Glomerular visceral epithelial cell (primary cell): ENCODE measurements at regions not wholly inside any gene's neighbourhood (a gene's known extent, or its start where the extent isn't known, plus 50 kb on each side); places are given as distances from the start of the nearest gene placed in this dataset.

Source experiments
- DNase-seq: peaks from one replicate; pipeline ENCODE4 v3.0.0-alpha.2; 2016; ENCODE audit errors: extremely low spot score

DNA sequence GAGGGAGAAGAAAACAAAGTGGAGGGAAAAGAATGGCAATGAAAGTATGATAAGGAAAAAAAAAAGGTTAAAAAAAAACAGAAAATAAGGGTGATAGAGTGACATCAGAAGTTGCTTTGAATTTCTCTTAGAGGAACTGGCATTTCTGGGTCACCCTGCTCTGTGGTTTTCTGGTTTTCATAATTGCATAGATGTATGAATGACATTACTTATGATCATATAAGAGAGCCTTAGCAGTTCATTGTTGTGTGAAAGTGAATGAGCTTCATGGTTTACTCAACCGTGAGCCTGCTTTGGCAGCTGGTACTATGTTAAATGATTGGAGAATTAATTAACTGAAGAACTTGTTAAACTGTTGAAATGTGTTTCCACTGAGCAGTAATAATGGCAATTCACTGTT, 336.4 kb upstream of the FBXO33 start:
- DNase-seq = no peak

DNA sequence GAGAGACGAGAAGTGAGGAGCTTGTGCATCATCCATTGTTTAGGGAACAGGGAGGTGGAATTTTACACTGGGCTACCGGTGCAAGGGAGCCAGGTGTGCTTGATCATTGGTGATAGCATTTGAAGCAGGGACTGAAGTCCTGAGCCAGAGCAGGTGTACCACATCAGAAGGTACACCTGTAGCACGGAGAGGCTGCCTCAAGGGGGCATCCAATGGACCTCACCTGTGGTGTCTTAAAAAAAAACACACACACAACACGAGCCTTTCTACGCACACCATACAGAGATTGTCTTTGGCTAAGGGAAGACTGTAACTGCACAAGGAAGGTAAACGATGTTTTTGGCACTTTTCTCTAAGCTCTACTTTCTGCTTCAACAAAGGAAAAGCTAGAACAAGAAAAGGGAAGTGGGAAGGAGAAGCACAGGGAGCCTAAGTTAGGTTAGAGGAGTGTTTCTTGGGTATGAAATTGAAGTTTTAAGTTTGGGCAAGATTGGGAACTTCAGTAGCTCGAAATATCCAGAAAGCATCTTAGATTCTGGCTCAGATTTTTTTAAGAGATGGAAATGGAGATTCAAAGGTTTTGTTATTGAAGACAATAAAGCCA, 334.3 kb upstream of the FBXO33 start:
- DNase-seq = no peak

DNA sequence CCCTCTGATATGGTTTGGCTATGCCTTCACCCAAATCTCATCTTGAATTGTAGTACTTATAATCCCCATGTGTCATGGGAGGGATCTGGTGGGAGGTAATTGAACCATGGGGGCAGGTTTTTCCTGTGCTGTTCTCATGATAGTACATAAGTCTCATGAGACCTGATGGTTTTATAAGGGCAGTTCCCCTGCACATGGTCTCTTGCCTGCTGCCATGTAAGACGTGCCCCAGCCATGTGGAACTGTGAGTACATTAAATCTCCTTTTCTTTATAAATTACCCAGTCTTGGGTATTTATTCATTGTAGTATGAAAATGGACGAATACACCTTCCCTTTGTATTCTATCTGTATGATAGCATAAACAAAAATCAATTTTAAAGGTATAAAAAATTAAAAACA, 333.4 kb upstream of the FBXO33 start:
- DNase-seq = no peak

DNA sequence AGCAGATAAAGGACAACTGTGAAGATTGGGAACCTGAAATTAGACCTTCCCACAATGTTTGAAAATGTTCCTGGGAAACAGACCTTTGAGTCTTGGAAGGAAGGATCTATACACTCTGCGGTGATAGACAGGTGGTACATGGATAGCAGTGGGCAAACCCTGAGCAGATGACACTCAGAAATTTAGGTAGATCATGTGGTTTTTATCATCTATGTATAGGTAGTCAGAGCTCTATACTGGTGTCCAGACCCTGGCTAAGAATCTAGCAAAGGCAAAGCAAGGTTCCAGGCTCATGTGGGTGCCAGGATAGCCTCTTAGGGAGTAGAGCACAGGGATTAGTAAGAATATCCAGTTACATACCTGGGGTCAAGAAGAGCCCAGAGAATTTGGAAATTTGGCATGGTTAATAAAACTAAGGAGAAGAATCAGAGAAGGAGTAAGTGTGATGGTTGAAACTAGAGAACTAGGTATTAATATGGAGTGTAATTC, 331.2 kb upstream of the FBXO33 start:
- no peak for DNase-seq

DNA sequence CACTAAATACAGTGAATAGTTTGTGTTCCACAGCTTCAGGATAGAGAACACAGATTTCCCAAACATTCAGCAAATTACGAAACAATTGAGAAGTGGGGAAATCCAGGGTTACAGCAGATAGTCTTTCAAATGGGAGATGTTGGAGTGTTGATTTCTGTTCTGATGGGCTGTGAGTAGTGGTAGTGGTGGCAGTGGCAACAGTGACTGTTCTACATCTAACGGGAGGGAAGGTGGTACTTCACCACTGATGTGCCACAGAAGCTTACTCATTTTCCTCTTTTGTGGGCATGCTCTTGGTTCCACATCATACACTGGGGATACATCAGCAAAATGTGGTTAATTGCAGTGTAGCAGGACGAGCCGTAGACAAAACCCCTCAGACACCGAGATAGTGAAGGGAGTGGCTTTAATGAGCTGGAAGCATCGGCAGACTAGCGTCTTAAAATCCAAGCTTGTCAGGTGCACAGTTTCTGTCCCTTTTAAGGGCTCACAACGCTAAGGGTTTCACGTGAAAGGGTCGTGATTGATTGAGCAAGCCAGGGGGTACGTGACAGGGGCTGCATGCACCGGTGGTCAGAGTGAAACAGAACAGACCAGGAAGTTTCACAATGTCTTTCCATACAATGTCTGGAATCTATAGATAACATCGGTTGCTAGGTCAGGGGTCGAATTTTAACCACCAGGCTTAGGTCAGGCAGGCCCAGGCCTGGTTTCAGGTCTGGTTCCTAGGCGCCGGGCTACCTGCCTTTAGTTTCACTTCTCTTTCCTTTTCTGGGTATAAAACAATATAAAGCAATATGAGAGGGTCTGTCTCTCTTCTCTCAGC, 330.6 kb upstream of the FBXO33 start:
- DNase-seq = no peak

DNA sequence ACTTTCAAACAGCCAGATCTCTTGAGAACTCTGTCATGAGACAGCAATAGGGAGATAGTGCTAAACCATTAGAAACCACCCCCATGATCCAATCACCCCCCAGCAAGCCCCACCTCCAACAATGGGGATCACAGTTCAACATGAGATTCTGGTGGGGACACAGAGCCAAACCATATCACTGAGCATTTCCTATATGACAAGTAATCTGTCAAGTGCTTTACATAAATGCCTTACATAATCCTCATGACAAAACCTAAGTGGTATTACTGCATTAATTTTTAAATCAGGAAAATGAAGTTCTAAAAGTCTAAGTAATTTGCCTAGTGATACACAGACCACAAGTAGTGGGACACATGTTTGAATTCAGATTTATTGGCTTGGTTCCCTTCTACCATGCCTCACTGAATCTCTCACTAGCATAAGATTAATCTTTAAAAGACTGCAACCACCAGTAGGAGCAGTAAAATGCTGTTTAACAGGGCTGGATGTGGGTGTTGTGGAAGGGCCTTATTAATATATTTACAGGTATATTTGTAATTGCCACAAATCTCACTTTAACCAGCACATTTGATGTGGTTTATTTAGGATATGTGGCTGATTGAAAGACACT, 323.1 kb upstream of the FBXO33 start:
- peak; percentile 56 for DNase-seq

DNA sequence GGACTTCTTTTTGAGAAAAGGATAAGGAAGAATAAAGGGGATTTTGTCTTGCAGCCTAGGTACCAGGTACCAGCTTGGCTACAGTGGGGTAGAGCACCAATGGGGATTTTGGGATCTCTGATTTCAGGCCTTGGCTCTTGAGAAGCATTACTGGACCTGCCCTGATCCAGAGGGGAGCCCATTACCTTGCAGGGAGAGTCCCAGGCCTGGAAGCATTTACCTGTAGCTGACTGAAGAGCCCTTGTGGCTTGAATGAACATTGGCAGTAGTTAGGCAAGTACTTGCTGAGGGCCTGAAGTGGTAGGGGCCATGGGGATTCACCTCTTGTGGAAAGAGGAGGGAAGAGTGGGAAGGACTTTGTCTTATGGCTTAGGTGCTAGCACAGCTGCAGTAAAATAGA, 308.2 kb upstream of the FBXO33 start:
- DNase-seq = no peak

DNA sequence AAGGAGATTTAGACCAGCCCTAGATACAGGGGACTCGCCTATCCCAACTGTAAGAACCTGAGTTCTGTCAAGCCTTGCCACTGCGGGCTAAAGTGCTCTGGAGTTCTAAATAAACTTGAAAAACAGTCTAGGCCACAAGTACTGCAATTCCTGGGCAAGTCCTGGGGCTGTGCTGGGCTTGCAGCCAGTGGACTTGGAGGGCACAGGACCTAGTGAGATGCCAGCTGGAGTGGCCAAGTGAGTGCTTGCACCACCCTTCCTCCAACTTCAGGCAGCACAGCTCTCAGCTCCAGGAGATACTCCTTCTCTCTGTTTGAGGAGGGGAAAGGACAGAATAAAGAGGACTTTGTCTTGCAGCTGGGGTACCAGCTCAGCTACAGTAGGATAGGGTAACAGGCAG, 307.6 kb upstream of the FBXO33 start:
- DNase-seq = no peak

DNA sequence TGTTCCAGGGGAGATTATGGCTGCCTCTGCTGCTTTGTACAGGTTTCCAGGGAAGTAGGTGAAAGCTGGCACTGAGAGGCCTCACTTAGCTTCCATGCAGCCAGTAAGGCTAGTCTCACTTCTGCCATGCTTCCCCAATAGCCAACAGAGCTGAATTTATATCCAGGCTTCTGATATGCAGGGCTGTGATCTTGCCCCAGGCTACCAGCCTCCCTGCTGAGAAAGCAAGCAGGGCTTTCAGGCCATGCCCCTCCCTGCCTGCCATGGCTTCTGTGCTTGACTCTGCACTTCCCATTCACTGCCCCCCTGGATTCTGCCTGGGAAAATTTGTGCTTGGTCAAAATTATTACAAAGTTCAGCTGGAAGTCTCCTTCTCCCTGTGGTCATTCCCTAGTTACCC, 302.1 kb upstream of the FBXO33 start:
- no peak for DNase-seq

DNA sequence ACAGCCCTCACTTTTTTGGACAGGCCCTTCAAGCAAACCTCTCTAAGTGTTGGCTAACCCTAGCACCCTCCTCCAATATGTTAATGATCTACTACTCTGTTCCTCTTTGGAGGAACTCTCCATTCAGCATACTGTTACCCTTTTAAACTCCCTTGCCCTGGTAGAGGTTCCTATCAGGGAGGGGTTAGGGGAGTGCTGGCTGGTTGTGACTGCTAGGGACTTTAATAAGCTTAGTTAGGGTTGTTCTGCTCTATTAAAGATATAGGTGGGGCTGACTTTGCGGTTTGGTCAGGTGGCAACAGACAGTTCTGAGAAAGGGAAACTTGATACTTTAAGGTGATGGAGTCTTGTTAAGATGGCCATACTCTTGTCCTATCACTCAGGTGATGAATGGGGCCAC, 301.5 kb upstream of the FBXO33 start:
- no peak for DNase-seq

DNA sequence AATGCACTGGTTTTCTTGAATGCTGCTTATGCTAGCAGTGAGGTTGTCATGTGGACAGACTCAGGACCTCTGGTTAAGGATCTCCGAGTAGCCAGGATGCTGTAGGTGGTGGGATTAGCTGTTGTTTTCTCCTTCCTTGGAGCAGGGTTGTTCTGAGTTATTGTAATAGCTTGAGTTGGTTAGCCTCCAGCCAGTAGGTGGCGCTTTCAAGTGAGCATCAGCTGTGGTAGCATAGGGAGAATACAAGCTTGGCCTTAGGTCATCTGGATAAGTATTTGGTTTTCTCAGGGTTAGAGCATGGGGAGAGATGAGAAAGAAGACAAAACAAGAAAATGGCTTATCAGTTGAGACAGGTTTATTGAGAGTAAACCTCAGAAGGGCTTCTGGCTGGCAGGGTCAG, 299.7 kb upstream of the FBXO33 start:
- no peak for DNase-seq

DNA sequence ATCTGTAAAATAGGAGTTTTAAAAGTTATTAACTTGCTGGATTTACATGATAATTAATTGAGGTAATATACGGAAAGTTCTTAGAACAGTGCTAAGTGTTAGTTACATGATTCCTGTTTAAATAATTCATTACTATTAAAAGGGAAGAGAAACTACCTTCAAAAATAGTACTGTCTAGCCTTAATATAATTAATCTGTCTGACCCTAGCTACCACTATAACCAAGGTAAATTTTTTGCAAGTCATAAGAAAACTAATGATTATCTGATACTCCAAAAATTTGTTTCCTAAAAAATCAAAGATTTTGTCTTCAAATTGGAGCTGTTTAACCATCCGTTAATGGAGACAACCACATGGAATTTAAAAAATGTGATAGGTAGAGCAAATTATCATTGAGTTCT, 294.3 kb upstream of the FBXO33 start:
- DNase-seq = no peak

DNA sequence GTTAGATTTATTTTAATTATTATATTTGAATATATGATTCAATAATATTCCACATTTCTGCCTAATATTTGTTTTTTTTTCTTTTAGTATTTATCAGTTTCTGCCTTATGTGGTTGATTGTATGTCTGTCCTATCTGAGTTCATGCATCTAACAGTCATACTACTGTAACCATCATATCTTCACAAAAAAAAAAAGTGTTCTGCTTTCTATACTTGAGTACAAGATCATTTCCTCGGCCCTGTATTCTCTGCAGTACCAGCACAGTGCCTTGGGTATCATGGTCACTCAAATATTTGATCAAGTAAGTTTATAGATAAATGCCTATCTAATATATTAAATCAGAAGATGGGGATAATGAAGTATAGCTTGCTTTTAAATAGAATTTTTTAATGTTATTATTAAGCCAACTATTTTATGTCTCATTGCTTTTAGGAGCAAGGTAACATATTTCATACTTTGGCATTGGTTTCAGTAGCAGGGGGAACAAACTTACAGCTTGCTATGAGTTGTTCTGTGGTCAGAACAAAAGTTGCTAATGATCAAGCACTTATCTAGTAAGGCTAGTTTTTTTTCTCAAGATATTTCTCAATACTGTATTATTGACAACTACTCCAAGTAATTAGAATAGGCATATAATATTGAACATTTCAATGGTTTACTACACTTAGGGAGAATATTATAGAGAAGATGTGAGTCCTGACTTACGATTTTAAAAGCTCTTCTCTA, 290.5 kb upstream of the FBXO33 start:
- DNase-seq = no peak

DNA sequence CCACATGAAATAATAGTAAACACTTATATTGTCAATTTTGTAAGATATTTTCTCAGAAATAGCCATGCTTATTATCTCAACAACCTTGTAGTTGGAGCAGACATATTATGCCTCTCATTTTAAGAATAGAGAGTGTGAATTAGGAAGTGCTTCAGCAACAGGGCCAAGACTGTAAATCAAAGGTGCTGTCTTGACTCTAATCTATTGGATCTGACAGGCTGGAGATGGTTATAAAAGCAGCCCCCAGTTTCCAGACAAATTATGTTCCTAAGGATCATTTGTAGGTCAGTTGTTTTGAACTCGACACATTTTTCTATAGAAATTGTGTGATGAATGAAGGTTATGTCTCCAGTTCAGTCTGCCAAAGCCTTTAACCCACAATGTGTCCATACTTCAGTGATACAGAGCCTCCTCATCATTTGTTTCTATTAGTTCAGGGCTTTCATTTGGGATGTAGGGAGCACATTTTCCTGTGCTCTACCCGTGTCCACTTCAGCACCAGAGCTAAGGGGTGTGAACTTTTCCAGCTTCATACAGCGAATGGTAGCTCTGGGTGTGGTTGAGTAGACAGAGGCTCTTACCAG, 284.8 kb upstream of the FBXO33 start:
- DNase-seq = no peak

DNA sequence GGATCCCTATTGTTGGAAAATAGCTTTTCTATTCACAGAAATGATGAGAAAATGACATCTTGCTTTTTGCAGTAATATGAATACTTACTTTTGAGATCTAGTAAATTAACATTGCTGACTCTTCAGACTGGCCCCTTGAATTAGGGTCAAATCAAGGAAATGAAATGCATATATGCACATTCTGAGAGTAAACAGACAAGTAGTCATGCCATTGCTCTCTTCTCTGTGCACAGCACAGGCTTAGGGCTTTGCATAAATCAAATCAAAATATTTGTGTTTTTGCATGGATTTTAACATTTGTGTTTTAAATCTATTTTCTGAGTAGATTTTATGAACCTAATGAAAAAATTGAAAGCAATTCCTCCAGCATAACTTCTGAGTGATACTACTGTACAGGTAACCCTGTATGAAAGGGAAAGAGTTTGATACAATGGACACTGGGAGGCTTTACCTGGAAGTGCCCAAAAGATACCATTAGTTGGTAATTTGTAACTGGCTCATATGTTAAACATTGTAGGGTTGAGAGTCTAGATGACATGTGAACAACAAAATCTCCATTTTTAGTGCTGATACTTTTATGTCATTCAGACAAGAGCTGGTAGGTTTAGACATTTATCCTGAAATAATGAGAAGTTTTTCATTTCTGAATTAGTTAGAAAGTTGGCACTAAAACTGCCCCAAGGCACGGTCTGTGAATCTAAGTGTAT, 280.2 kb upstream of the FBXO33 start:
- no peak for DNase-seq

DNA sequence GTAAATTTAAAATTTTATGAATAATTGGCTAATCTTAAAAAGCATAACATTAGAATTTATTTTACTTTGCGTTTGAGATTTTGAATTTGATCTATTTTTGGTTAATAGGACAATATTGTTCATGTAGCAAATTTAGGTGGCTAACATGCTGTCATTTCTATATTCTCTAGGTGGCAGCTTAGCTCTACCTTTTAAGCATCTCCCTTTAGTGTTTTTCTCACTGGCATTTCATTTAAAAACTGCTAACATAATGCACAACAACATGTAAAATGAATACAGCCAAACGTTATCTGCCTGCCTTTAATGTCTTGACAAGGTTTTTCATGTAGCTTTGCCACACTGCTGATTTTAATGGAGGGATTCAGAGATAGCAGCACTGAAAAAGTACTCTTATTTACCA, 272.4 kb upstream of the FBXO33 start:
- no peak for DNase-seq

DNA sequence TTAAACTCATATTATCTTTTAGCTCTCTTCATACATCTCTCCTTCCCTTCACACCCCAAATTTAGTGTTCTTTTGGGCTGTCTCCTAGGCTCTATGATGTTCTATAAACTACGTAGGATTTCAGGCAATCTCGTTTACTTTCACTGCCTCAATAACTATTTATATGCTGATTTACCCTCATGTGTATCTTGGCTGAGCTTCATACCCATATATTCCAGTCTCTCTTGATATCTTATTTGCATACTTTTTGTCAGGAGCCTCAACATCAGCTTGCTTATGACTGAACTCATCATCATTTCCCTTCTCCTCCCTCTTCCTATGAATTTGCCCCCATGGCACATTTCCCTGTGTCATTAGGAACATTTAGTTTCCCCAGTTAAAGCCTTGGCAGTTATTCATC, 262.1 kb upstream of the FBXO33 start:
- DNase-seq = no peak

DNA sequence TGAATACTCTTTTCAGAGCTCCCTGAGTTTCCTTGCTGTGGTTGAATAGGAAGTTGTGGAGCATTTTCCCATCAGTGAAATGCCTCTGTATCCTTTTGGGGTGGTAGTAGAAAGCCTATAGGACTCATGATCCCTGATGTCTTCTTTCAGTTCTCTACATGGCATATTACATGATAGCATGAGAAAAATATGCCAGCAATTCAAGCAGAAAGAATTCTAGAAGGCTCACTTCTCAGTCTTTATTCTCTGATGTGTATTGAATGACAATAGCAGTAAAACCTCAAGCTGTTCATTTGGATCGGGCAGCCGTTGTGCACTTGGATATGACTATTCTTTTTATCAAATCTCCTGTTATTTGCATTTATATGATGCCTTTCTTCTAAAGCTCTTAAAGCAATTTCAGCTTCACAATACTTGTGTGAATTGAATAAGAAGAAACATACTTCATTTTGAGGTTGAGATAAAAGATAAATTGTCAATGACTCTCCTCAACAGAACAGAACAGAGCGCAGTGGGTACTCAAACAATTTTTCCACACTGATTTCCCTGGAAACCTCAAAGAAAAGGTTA, 251.5 kb upstream of the FBXO33 start:
- DNase-seq = no peak

DNA sequence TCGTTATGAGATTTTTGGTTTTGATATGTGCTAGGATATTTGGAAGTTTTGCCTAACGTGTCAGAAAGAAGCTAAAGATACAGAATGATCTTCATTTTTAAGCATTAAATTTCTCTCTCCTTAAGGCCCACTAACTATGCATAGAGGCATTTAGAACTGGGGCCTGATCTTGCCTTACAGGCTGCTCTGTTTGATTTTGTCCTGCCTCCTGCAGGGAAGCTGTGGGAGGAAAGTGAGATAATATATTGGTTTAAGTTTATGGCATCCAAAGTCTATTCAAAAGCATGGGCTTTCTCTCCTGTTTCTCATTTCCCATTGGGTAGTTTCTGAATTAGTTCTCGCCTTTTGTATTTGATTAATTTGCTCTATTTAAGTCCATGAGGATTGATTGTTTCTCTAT, 250.3 kb upstream of the FBXO33 start:
- no peak for DNase-seq

DNA sequence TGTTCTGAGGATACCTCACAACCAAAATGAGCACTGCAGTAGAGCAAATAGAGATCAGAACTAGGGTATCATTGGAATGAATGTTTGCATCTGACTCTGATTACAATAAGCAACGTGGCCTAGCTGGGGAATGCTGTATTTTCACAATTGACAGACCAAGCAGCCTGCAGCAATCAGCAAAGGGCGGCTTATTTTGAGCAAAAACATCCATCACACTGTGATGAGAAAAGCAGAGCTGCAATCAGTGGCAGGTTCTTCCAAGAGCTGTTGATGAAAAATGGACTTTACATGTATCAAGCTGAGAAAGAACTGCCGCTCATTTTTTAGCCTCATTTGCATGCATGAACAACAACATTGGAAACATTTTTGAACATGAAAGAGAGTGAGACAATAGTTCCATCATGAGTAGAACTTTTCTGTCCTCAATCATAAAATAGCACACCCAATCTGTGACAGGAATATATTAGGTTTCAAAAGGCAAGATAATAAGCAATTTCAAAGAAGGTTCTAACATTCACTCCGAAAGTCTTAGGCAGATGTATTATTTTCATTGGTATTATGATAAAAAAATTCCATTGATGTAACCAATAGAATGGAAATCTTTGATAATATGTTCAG, 249.7 kb upstream of the FBXO33 start:
- DNase-seq = no peak

DNA sequence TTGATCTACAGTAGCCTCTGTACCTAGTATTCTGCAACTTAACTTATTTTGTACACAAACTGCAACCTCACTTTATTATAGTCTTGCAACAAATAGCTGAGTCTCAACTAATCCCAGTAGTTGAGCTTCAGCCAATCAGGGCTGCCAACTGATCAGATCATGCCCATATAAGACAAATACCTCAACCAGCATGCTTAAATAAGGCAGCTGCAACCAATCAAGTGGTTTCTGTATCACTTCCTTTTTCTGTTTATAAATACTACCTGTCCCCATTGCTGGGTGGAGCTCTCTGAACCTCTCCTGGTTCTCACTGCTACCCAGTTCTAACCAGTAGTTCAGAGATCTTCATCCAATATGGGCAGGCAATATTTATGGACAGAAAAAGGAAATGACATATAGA, 248.5 kb upstream of the FBXO33 start:
- no peak for DNase-seq
